NCI-H146 treated with DMSO at 0.1 percent for 48 hours (cell line): ENCODE measurements at regions not wholly inside any gene's neighbourhood (a gene's known extent, or its start where the extent isn't known, plus 50 kb on each side); places are given as distances from the start of the nearest gene placed in this dataset.
"Not testable (repeated sequence)": the region's sequence is repeated elsewhere in the genome, so short reads cannot be mapped to it uniquely, and the experiment has no call there.

ENCODE experiments used
- DNase-seq: peaks from one replicate; lab custom pipeline; 2025; ENCODE audit not compliant: unreplicated experiment; lab: John Stamatoyannopoulos, UW

DNA sequence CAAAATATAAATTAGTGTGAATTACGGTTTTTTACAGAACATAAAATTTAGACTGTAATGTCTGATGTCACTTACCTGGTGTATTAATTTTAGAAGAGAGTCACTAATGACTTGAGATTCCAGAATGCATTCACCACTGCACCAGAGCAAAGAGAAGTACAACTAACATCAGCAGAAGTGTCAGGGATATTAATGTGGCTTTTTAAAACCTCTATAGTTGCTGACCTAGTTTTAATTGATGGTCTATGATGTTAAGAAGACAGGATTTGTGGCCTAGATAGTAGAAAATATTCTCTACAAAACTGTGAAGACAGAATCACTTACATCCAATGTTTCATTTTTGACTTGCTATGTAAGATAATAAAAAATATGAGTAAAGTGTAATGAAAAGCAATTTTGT, 1181.6 kb downstream of the RAPGEF2 start:
- DNase-seq: no peak

DNA sequence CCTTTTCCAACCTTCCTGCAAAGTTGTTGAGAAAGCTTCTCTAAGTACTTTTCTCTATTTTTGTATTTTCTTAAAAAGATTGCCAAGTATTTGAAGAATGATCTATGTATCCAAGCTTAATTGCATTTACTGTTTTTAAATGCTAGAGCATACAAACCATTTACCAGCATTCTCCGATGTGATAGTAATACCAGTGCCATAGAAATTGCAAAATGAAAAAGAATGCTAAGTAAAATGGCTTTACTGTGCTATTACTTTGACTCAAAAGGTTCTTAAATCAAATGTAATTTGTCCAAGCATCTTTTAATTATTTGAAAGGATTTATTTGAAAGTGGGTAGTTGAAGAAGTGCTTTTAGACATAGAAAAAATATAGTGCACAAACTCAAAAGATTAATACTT, 1183.2 kb downstream of the RAPGEF2 start:
- DNase-seq: no peak

DNA sequence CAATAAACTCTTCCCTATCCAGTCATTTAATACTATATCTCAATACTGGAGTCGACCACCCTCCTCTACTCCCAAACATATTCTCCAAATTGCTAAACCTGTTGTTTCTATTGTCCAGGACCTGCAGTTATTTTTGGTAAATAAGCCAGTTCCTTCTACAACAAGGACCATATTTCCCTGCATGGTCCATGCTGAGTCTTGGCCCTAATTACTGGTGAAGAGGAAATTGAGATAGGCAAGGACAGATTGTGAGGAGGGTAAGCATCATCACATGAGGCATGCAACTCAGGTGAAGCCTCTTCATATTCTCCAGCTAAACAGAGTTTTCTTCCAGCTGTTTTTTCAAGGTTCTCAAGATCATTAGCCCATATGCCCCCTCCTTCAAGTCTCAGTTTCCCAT, 1193.6 kb downstream of the RAPGEF2 start:
- no peak for DNase-seq

DNA sequence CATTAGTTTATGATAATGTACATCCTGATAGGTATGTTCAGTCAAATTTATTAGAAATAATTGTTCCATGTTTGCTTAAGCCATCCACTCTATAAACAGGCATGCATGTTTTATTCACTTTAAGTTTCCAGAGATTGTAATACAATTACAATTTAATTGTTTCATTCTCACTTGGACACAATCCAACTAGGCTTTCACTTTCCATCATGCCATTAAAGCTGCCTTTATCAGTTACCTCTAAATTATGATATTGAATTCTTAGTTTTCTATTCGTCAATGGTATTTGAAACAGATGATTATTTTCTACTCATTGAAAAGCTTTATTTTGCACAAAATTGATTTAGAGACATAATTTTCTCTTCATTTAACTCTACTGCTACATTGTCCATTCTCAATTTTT, 1196.3 kb downstream of the RAPGEF2 start:
- DNase-seq: no peak

DNA sequence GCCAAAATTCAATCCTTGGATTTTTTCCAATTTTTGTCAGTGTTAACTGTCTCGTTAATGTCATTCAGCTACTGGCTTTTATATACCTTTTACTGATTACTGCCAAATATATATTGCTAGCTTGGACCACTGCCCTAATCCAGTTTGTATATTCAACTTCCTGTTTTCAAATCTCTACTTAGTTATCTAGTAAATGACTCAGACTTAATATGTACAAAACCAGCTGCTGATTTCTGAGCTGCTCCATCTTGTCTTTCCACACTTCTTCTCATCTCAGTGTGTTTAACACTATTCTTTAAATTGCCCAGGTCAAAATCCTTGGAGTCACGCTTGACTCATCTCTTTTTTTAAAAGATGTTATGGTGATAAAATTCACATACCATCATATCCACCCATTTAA, 1196.7 kb downstream of the RAPGEF2 start:
- no peak for DNase-seq

DNA sequence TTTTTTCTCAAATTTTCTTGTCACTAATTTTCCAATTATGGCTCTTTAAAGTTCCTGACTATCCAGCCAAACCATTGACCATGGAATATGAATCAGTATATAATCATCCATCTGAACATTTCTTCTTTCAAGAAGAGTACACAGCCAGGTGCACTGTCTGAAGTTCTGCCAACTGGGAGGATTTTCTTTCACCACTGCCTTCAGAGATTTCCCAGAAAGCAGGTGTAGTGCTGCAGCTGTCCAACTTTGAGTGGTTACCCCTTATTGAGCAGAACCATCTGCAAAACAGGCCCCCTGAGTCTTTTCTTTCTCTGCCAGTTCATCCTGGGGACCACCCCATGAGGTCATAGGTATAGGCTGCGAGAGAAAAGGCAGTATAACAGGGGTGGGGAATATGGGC, 1213.2 kb downstream of the RAPGEF2 start:
- no peak for DNase-seq

DNA sequence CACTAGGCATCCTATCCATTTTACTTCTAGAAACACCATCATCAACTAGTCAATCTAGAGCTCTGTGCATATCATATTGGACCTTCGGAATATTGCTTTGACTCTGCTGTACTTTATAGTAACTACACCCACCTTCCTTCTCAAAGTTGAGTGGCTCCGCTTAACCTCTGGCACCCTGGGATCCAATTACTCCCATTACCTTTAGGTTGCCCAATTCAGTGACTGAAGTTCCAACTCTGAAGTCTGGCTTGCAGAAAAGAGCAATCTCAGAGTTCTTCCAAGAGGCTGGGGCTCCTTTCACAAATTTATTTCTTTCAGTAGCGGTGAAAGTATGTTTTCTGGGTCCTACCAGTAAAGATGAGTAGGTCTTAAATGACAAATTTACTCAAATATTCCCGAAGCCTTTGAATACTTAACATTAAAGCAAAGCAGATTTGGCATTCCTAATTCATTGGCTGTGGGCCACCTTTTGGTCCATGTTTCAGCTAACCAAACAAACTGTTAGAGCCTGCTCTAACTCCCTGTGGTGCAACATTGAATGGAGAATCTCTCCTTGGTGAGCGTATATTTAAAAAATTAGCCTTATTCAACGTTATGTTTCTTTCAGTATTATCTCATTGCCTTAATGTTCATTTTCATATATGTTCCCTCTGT, 1215.8 kb downstream of the RAPGEF2 start:
- DNase-seq: no peak

DNA sequence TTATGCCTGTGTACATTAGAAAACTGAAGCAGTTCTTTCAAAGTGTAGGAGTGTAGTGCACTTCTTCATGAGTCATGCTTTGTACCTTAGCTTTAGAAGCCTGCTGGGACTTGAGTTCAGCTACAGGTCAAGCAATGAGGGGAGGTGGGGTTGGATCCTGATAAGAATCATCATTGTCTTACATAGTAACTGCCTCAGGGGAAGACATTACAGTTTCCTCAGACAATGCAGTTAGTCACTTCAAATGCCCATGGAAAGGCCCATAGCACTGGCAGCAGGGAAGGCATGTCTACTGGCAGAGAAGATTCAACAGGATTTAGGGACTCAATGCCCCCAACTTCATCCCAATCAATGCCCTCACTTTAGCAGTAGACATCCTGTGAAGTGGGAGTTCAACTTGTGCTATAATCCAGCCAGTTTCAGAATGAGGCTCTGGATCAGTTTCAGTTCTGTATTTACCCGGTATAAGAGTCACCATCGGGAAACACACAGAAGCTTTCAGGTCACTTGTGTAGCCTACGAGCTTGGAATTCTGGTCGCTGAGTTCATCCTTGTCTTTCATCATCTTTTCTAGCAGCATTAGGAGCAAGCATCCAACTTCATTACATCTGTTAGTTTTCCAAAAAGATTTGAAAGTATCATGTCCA, 1216.5 kb downstream of the RAPGEF2 start:
- DNase-seq: no peak

DNA sequence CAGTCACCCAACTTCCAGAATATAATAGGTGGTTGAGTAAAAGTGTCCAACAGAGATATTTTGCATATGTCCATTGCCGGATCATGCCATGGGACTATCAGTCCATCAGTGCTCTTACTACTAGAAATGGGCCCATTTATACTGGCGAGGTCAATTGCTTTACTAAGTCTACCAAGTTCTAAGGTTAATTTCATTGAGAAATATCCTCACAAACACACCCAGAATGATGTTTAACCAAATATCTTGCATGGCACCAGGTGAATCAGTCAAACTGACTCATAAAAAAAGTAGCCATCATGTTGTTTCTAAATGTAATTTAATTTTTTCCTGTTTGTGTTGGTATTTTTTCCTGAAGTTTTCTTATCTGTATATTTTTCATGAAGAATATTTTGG, 1217.0 kb downstream of the RAPGEF2 start:
- no peak for DNase-seq

DNA sequence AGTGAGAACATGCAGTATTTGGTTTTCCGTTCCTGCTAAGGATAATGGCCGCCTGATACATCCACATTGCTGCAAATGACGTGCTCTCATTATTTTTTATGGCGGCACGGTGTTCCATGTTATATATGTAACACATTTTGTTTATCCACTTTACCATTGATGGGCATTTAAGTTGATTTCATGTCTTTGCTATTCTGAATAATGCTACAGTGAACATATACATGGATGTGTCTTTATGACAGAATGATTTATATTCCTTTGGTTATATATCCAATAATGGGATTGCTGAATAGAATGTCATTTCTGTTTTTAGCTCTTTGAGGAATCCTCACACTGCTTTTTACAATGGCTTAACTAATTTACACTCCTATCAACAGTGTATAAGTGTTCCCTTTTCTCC, 1223.2 kb downstream of the RAPGEF2 start:
- no peak for DNase-seq

DNA sequence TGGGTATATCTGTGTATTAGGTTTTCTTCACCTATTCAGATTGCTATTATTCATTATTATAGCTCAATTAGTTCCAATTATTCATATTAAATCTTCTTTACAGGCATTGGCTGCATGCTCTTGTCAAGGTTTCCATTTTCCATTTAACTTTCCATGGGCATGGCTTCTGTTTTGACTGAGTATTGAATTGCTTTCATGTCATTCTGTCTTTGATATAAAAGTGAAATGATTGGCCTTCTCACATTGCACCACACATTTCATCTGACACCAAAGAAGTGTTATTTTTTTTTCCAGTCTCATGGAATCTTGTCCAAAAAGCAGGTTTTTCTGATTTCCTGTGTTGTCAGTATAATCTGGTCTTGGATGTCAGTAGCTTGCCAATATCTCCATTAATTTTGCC, 1244.3 kb downstream of the RAPGEF2 start:
- no peak for DNase-seq

DNA sequence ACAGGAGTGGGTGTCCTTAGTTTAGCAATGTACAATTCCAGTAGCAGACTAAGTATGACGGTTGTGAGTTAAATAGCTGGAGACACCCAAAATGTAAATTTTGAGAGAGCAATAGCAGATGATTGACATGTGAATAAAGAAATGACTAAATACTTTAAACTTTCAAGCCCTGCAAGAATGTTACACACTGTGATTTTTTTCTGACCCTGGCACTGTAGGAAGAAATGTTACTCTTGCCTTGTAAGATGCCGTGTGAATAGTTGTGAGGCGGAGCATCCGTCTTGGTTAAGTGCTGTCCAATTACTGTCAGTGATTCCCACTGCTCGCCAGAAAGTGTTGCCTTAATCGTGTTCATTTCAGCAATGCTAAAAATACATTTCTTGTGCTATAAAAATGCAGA, 1248.1 kb downstream of the RAPGEF2 start:
- no peak for DNase-seq

DNA sequence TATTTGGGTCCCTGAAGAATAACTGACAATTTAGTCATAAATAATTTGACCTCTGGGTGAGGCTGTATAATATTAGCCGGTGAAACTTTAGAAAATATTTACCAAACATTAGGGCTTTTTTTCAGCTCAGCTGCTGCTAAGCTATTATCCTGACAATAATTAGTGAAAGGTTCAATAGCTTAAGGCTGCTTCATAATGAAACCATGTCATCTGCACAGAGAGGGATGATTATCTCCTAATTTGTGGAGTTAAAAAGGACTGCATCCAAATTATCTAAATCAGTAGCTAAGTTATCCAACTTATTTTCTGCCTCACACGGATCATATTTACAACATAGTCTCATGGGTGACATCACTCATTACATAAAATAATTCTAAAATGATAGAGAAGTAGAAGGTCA, 1249.8 kb downstream of the RAPGEF2 start:
- no peak for DNase-seq

DNA sequence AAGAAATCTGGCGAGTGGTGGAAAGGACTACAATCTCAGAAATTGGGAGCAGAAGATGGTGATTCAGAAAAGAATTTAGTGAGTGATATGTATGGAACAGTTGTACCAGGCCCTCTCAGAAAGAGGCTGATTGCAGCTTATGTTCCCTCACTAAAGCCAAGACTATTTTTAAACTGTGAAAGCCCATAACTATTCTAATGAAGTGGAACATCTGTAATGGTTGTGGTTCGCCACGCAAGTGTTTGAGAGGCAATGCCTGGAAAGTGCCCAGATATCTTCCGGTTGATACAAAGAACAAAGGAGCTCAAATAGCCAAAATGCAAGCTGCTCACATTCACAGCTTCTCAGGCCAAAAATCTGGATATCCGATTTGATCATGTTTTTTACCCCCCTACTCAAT, 1250.7 kb downstream of the RAPGEF2 start:
- no peak for DNase-seq

DNA sequence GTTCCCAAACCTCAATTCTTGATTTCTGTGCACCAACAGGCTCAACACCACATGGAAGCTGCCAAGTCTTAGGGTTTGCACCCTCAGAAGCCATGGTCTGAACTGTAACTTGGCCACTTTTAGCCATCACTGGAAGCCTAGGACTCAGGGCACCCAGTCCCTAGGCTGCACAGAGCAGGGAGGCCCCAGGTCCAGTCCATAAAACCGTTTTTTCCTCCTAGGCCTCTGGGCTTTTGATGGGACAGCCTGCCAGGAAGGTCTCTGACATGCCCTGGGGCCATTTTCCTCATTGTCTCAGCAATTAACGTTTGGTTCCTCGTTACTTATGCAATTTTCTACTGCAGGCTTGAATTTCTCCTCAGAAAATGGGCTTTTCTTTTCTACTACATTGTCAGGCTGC, 1259.6 kb downstream of the RAPGEF2 start:
- DNase-seq: no peak

DNA sequence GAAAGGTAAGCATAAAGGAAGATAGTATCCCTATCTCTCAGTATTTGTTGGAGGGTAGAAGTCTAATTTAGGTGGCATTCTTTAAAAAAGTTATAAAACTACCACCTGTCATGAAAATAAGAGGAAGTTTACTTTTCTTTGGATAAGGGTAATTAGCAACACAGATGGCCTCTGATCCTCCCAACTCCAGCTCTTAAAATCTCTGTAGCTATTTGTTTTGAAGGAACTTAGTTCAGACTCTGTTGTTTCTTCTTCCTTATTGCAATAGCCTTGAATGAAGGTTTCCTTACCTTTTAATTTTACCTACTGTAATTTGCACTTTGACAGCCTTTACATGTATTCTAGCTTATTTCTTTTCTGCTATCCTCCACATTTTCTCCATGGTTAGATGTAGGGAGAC, 1261.3 kb downstream of the RAPGEF2 start:
- no peak for DNase-seq

DNA sequence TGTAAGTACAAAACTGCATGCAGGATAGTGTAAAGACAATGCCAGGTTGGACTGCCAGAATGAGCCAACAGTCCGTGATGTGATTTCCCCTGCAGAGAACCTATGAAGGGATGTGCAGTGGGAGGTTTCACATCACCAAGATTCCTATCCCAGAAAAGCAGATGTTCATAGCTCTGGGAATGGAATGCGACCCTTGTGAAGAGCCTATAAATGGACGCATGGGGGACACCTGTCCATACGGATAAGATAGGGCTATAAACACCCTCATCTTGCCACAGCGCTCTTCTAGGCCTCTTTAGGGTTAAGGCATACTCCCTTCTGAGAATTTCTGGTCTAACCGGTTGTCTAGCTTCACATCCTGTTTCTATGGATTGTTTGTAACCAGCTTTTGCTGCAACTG, 1261.8 kb downstream of the RAPGEF2 start:
- DNase-seq: not testable (repeated sequence)

DNA sequence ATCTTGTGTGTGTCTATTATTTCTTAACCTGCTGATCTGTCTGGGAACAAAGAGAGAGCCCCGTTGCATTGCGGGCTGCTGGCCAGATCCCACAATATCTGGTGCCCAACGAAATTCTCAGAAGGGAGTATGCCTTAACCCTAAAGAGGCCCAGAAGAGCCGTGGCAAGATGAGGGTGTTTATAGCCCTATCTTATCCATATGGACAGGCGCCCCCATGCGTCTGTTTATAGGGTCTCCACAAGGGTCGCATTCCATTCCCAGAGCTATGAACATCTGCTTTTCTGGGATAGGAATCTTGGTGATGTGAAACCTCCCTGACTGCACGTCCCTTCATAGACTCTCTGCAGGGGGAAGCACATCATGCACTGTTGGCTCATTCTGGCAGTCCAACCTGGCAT, 1262.5 kb downstream of the RAPGEF2 start:
- not testable (repeated sequence) for DNase-seq

DNA sequence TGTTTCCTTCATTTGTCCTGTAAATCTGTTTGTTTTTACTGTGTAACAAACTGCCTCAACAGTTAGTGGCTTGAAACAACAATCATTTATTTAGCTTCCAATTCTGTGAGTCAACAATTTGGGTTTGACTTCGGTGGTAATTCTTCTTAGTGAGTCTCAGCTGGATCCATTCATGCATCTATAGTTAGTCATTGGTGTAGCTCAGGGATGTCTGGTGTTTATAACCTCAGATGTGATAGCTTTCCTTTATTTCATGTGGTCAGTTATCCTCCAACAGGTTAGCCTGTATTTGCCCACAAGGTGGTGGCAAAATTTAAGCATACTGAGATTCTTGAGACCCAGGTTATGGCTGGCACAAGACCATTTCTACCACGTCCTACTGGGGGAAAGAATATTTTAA, 1267.2 kb downstream of the RAPGEF2 start:
- DNase-seq: no peak

DNA sequence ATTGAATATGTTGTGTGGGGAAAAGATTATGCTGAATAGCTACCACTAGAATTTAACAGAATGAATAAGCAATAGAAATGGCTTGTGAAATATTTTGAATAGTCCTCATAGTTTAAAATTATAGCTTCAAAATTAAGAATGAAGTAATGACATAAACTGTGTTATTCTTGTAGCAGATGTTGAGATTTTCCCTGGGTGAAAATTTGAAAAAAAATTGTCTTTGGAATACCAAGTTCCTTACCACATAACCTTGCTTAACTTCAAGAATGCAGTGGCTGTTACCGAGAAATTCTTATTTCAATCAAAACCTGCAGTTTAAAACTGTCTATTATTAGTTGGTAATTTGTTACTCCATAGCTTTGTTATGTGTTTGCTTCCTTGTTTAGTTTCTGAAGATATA, 1268.6 kb downstream of the RAPGEF2 start:
- DNase-seq: no peak

DNA sequence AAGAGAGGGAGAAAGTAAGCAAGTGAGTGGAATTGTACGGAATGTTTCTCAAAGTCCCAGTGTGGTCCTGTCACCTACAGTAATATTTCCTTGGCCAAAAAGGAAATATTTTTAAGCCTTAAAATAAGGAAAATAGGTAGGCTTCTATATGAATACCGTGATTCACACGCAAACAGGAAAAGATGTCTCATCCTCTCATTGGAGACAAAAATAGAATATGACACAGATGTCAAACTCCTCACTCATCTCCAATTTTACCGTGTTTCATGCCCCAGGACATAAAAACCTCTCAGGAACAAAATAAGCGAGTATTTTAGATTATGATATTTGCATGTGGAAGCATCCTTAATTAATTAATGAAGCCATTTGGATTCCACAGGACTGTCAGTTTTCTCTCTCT, 1269.5 kb downstream of the RAPGEF2 start:
- DNase-seq: no peak

DNA sequence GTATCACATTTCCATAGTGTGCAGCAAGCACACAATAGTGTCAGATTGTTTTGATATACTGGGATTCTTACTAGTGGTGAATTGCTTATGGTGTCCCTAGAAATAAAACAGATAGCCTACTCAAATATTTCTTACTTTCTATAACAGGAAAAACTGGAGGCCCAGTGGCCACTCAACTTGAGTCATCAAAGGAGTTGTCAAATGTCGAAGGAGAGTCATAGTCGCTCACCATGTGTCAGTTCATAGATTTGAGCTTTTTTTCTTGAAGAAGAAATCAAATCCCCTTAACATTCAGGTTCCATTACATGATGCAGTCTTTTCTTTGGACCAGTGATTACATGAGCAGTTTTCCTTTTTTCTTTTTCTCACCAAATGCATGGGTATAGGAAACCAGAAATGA, 1271.0 kb downstream of the RAPGEF2 start:
- DNase-seq: no peak

DNA sequence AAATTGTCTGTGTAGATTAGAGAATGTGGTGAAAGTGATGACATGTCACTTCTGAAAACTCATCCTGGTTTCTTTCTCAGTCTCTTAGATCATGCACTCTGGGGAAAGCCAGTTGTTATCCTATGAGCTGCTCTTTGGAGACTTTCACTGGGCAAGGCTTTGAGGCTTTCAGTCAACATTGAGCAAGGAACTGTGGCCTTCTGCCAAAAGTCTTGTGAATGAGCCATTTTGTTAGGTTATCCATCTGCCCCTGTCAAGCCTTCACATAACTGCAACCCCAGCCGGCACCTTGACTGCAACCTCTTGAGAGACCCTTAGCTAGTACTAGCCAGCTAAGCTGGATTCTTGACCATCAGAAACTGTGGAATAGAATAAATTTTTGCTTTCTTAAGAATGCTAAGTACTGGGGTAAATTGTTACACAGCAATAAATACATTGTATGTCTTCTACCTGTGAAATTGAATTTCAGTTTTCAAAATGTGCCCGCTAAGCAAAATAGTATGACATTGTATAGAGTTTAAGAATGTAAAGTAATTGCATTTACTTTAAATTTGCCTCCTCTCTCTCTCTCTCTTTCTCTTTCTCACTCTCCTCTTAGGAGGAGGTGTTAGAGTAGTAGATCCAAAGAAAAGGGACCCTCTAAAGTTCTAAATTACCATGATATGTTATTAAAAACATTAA, 1273.0 kb downstream of the RAPGEF2 start:
- no peak for DNase-seq
